Stimulated activated CD4-positive, alpha-beta T cell treated with anti-CD3 and anti-CD28 coated beads, Interleukin-4, amount 100 ng/mL, for 1 hour (primary cell): ENCODE measurements at regions not wholly inside any gene's neighbourhood (a gene's known extent, or its start where the extent isn't known, plus 50 kb on each side); places are given as distances from the start of the nearest gene placed in this dataset.
"Not testable (repeated sequence)": the region's sequence is repeated elsewhere in the genome, so short reads cannot be mapped to it uniquely, and the experiment has no call there.

ENCODE experiments used
- DNase-seq: peaks from one replicate; pipeline ENCODE4 v3.0.0-alpha.2; 2020

GRCh38 chr3:87792534-87793336 is 266.1 kb downstream of the CGGBP1 start, which contains the start of gene HTR1F:
TSS of gene HTR1F (plus strand) at chr3:87792706.
- no peak for DNase-seq

GRCh38 chr3:87792198-87792533 is 266.6 kb downstream of the CGGBP1 start:
- DNase-seq: no peak

GRCh38 chr3:87791248-87792027 is 267.4 kb downstream of the CGGBP1 start:
- no peak for DNase-seq

GRCh38 chr3:87789049-87789448 is 269.8 kb downstream of the CGGBP1 start:
- not testable (repeated sequence) for DNase-seq

GRCh38 chr3:87788516-87788915 is 270.3 kb downstream of the CGGBP1 start:
- no peak for DNase-seq

- no peak for DNase-seq
Measured at GRCh38 chr3:87780811-87781210, 278.0 kb downstream of the CGGBP1 start.

- DNase-seq: no peak
Measured at GRCh38 chr3:87778876-87779275, 279.9 kb downstream of the CGGBP1 start.

GRCh38 chr3:87771337-87772192 is 287.2 kb downstream of the CGGBP1 start:
- peak; percentile 11 for DNase-seq

- DNase-seq: no peak
Measured at GRCh38 chr3:87766721-87767120, 292.1 kb downstream of the CGGBP1 start.

GRCh38 chr3:87765256-87765655 is 293.5 kb downstream of the CGGBP1 start:
- no peak for DNase-seq

- no peak for DNase-seq
Measured at GRCh38 chr3:87761795-87762194, 297.0 kb downstream of the CGGBP1 start.

GRCh38 chr3:87761341-87761740 is 297.5 kb downstream of the CGGBP1 start:
- no peak for DNase-seq

GRCh38 chr3:87756616-87757015 is 302.2 kb downstream of the CGGBP1 start:
- no peak for DNase-seq

GRCh38 chr3:87755852-87756251 is 303.0 kb downstream of the CGGBP1 start:
- no peak for DNase-seq

- no peak for DNase-seq
Measured at GRCh38 chr3:87742250-87742649, 316.6 kb downstream of the CGGBP1 start.

- not testable (repeated sequence) for DNase-seq
Measured at GRCh38 chr3:87740894-87741293, 317.9 kb downstream of the CGGBP1 start.

GRCh38 chr3:87737817-87738216 is 321.0 kb downstream of the CGGBP1 start:
- DNase-seq: not testable (repeated sequence)

GRCh38 chr3:87733671-87734367 is 325.0 kb downstream of the CGGBP1 start:
- DNase-seq: no peak

- no peak for DNase-seq
Measured at GRCh38 chr3:87732294-87732693, 326.5 kb downstream of the CGGBP1 start.

GRCh38 chr3:87727783-87728182 is 331.0 kb downstream of the CGGBP1 start:
- no peak for DNase-seq

GRCh38 chr3:87719060-87719459 is 339.7 kb downstream of the CGGBP1 start:
- no peak for DNase-seq

GRCh38 chr3:87710511-87710910 is 348.3 kb downstream of the CGGBP1 start:
- no peak for DNase-seq

- no peak for DNase-seq
Measured at GRCh38 chr3:87710028-87710427, 348.8 kb downstream of the CGGBP1 start.
